ENCODE measurements at regions not wholly inside any gene's neighbourhood (a gene's known extent, or its start where the extent isn't known, plus 50 kb on each side); places are given as distances from the start of the nearest gene placed in this dataset.
"Not testable (repeated sequence)": the region's sequence is repeated elsewhere in the genome, so short reads cannot be mapped to it uniquely, and the experiment has no call there.

DNA sequence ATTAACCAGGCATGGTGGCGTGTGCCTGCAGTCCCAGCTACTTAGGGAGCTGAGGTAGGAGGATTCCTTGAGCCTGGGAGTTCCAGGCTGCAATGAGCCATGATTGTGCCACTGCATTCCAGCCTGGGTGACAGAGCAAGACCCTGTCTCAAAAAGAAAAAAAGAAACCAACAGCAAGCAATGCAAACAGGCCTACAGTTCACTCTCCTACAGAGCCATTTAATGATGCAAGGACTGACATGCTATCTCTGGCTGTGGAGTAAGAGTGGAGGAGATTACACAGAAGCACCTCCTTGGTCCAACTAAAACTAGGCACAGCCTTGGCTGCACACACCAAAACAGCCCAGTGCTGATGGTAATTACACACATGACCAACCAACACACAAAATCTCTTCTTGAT lies 127.5 kb upstream of the SOD1 start:
- DNase-seq (ENCODE audit: low spot score) = no peak

DNA sequence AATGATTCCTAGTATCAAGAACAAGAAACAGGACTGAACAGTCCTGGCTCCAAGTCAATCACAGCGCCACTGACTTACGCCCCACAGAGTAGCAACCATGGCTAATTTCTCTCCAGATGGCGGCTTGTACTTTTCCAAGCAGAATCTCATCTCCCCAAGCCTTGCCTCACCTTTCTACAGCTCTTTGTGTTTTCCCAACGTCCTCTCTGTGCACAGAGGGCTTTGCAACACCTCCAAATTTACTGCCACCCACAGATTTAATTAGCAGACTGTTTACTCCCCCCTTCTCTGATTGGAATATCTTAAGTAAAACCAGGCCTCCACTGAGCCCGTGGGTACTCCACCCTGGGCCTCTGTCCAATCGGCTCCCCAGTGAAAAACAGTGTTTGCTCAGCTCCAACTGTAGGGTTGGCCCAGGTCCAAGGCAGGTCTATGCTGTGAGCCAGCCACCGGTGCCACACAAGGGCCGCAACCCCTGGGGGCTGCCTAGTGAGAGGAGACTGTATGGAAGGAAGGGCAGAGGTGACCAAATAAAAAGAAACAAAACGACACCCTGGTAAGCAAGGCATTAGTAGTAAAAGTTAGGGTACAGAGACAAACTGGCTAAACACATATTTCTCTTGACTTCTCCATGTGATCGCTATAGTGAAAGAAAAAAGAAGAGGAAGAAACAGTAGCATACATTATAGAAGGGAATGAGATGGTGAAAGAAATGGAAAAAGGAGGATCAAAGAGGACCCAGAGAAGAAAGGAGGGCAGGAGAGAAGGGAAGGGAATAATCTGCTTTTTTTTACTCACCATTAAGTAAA lies 128.4 kb upstream of the SOD1 start:
- DNase-seq (ENCODE audit: low spot score) = no peak

DNA sequence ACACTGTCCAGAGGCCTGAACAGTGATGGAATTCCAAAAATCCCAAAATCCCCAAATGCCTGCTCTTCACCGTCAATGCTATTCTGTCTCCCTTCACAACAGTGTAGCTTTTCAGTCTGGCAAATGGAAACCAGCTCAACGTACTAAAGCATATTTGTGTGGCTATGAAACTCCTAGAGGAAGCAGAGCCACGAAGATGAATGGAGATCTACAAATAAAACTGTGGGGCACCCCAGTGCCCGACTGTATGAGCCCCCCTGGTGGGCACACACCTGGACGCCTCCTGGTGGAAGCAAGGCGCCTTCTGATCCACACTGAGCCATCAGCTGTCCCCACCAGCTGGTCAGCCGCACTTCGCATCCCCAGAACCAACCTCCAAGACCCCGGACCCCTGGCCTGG lies 129.1 kb upstream of the SOD1 start:
- DNase-seq (ENCODE audit: low spot score) = no peak

DNA sequence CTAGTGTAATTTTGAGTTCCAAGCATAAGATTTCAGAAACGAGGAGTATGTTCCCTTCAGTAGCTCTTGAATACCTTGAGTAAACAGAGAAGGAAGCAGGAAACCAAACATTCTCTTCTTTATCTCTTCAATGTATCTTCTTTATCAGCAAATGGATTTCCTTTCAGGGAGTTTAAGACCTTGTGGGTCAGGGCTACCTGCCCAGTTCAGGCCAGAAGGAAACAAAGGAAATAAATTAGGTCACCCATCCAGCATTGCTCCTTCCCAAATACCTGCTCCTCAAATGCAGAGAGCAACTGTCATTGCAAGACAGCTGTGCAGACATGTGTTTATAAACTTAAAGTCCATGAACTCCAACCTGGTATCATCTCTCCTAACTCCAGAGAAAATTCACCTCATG lies 130.1 kb upstream of the SOD1 start:
- DNase-seq (ENCODE audit: low spot score) = no peak

DNA sequence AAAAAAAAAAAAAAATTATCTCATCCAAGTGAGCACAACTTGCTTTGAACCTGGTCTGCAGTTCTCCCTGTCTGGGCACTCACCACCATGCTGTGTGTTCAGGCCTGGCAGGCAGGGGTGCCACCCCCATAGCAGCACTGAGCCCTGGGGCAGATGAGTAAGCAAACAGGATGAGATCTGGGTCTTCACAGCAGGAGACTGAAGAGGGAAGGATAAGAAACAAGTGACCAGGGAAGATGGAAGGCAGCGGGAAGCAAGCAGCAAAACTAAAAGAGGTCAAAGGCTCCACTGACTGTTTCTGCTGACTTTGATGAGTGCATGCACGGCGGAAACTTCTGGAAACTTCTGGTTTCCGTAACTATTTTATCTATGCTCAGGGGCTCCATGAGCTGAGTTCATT lies 133.5 kb upstream of the SOD1 start:
- no peak for DNase-seq (ENCODE audit: low spot score)

DNA sequence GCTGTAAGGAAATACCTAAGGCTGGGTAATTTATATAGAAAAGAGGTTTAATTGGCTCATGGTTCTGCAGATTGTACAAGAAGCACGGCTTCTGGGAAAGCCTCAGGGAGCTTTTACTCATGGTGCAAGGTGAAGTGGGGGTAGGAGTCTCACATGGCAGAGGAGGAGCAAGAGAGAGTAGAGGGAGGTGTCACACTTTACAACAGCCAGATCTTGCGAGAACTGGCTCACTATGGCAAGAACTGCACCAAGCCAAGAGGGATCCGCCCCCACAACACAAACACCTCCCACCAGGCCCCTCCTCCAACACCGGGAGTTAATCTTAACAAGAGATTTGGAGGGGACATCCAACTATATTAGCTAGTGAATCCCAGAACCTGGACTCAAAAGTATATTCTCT lies 135.4 kb upstream of the SOD1 start:
- no peak for DNase-seq (ENCODE audit: low spot score)

DNA sequence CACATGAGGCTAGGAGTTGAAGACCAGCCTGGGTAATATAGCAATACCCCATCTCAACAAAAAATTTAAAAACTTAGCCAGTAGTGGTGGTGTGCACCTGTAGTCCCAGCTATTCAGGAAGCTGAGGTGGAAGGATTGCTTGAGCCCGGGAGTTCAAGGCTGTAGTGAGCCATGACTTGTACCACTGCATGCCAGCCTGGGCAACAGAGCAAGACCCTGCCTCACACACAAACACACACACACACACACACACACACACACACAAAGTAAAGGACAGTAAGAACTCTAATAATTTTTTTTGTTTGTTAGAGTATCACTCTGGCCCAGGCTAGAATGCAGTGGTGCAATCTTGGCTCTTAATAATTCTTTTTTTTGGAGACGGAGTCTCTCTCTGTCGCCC lies 138.0 kb upstream of the SOD1 start:
- DNase-seq (ENCODE audit: low spot score) = no peak

DNA sequence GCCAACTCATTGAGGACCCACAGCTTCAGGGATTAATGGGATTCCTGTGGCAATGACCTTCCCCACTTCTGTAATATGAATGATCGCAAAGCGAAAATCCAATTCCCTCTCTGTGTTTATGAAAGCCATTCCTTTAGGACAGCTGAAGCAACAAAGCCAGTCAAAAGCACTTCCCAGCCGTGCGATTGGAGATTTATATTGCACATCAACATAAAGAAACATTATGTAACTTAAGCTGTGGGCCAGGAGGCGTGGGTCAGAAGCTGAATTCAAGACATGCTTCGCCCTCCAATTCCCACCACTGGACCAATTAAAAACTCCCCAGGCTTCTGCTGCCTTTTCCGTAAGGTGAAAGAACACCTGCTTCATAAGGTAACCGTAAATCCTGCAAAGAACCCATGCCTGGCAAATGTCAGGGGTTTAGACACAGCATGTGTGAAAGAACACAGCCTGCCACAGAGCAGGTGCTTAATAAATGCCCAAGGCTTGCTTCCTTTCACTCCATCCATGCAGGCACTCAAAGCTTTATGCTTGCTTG lies 138.9 kb upstream of the SOD1 start:
- DNase-seq (ENCODE audit: low spot score) = no peak

DNA sequence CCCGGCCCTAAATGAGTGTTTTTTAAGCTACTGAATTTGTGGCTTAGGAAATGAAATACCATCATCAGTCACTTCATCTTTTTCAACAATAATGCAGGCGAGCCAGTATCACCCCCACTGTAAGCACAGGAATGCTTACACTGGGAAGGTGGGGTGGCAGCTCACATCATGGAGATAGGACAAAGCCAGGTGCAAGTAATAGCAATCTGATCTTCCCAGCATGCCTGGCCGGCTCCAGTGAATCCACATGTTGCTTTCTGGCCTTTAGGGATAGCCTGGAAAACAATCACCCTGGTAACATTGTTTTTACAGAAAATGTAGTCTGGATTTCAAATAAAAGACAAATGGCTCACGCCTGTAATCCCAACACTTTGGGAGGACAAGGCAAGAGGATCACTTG lies 140.9 kb upstream of the SOD1 start:
- no peak for DNase-seq (ENCODE audit: low spot score)

DNA sequence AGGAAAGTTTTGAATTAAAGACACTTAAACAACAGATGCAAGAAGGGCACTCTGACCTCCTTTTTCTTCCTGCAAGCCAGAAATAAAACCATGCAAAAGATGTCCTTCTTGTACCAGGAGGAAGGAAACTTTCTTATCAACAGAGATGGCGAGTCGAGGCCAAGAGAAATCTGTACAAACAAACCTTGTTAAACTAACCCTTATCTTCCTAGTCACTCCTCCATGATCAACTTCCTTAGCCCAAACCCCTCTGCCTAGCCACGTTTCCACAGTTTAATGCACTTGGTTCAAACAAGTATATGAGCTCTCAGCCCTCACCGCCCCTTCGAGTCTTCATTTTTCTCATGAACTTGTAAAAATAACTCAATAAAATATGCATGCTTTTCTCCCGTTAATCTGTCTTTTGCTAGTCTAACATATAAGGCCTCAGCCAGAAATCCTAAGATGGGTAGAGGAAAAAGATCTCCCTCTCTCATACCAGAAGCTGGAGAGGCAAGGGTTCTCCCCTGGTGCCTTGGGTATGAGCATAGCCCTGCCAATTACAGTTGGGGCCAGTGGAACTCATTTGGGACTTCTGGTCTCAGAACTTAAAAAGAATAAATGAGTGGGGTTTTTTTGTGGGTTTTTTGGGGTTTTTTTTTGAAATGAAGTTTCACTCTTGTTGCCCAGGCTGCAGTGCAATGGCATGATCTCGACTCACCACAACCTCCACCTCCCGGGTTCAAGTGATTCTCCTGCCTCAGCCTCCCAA lies 141.7 kb upstream of the SOD1 start:
- no peak for DNase-seq (ENCODE audit: low spot score)

DNA sequence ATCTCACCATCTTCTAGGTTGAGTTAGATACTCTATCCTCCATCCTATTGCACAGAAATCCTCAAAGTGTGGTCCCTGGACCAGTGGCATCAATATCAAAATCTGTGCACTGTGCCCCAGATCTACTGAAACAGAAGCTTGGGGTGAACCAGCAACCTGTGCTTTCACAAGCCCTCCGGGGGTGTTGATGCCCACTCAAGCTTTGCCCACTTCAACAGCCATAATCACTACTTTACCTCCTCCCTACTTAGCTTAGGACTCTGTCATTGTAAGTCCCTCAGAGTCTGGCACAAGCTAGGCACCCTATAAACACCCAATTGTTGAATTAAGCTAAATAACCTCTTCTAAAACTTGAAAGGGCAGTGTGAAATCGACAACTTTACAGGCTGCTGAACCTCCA lies 144.2 kb upstream of the SOD1 start:
- DNase-seq (ENCODE audit: low spot score) = no peak

DNA sequence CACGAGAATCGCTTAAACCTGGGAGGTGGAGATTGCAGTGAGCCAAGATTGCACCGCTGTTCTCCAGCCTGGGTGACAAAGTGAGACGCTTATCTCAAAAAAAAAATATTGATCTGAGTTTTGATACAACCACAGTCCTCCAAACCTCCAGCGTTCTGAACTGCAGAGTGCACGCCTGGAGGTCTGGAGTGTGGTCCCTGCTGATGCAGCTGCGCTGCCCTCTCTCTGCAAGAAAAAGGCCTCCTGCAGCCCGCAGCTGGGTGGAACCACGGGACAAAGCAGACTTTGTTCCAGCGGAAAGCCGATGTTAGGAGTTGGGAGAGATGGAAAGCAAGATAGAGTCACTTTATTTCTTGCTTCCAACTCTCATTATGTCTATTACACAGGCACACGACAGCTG lies 144.9 kb upstream of the SOD1 start:
- peak; percentile 10 for DNase-seq (ENCODE audit: low spot score)

DNA sequence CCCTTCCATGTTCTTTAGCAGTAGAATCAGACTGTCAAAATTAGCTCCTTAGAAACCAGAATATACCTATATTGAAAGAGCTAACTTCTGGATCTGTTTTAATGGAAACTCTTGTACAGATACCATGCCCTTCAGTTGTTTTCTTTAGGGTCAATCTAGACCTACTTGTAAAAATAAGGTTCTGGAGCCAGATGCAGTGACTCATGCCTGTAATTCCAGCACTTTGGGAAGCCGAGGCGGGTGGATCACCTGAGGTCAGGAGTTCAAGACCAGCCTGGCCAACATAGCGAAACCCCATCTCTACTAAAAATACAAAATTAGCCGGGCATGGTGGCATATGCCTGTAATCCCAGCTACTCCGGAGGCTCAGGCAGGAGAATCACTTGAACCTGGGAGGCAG lies 146.0 kb upstream of the SOD1 start:
- DNase-seq (ENCODE audit: low spot score) = not testable (repeated sequence)

DNA sequence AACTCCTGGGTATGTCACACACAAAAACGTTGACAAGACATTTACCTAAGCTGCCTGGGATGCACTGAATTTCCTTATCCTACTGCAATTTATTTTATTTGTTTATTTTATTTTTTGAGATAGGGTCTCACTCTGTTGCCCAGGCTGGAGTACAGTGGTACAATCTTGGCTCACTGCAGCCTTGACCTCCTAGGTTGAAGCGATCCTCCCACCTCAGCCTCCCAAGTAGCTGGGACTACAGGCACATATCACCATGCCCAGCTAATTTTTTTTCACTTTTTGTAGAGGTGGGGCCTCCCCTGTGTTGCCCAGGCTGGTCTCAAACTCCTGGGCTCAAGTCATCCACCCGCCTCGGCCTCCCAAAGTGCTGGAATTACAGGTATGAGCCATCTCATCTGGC lies 147.5 kb upstream of the SOD1 start:
- DNase-seq (ENCODE audit: low spot score) = not testable (repeated sequence)

DNA sequence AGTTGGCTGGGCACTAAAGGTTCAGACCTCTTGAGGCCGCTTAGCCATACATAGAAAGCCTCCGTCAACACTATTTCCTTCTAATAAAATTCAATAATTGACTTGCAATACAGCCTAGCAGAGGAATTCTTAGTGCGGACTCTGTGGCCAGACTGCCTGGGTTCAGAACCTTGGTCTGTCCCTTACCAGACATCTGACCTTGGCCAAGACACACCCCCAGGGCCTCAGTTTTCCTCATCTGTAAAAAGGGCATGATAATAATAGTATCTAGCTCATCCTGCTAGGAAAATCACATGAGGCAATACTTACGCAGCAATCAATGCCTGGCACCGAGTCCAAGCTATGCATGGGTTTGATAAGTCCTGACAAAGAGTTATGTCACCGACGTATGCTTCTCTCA lies 148.2 kb upstream of the SOD1 start:
- DNase-seq (ENCODE audit: low spot score) = no peak

DNA sequence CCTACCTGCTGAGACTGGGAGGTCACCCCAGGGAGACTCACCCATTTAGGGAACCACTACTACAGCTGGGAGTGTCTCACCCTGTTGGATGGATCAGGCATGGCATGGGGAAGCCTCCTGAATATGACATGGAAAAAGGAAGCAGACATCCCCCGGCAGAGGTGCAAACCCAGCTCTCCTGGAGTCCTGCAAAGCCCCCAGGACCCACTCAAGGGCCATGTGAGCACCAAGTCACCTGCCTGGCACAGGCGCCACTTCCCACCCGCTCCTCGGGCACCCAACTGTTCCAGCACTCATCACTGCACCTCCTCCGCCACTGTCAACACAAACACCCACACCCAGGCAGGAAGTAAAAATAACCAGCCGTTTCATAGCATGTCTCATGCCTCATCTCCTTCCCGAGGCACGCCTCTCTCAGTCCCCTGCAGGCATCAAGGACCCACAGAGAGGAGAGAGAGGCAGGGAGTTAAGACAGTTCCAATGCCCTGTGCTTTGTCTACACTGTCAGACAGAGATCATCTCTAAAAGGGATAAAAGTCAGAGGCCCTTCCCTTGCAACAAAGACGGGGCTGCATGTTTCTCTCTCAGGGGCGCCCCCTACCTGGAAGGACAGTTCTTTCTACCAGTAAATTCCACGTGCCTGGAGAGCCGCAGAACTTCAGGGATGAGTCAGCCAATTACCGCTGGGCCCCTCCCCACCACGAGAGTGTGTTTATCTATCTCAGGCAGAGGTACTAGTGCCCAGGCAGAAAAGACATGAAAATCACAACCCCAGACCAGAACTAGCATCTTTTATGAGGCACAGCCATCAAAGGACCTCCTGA lies 150.1 kb upstream of the SOD1 start:
- DNase-seq (ENCODE audit: low spot score) = peak; percentile 20

DNA sequence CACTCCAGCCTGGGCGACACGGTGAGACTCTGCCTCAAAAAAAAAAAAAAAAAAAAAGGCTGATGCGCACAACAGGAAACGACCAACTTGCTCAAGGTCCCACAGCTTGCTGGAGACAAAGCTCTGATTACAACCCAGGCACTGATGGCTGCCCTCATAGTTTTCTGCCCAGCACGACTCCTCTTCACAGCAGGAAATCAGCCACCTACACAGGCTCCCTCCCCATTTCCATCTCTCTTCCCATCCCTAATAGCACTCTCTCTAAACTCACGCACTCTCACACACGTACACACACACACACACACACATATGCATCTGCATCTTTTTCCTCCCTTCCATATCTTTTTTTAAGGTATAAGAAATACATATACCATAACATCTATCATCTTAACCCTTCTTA lies 153.5 kb upstream of the SOD1 start:
- no peak for DNase-seq (ENCODE audit: low spot score)

DNA sequence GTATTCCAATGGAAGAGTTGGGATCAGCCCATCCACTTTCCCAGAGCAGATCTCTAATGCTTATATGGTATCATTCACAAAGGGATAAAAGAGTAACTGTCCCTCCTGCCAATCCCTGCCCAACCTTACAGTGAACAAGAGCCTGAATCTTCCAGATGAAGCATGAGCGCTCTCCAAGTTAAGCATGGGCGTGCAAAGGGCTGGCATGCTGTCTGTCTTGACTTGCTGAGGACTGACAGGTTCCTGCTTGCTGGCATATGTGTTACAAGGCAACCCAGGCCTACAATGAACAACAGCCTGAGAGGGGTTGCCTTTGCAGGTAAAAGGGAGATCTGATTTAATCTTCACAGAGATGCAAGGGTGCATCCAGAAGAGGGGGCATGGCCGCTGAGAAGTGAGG lies 155.6 kb upstream of the SOD1 start:
- no peak for DNase-seq (ENCODE audit: low spot score)

DNA sequence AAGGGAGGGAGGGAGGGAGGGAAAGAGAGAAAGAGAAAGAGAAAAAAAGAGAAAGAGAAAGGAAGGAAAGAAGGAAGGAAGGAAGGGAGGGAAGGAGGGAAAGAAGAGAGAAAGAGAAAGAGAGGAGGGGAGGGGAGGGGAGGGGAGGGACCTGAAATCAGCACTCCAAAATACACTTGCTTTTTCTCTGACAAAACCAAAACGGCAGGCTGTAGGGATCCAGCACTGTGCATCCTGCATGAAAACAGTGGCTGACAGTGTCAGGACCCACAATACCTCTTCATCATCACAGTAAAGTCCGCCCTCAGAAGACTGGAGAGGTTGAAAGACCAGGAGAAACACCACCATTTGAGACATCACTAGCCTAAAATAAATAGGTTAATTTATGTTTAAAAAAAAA lies 156.0 kb upstream of the SOD1 start:
- no peak for DNase-seq (ENCODE audit: low spot score)

DNA sequence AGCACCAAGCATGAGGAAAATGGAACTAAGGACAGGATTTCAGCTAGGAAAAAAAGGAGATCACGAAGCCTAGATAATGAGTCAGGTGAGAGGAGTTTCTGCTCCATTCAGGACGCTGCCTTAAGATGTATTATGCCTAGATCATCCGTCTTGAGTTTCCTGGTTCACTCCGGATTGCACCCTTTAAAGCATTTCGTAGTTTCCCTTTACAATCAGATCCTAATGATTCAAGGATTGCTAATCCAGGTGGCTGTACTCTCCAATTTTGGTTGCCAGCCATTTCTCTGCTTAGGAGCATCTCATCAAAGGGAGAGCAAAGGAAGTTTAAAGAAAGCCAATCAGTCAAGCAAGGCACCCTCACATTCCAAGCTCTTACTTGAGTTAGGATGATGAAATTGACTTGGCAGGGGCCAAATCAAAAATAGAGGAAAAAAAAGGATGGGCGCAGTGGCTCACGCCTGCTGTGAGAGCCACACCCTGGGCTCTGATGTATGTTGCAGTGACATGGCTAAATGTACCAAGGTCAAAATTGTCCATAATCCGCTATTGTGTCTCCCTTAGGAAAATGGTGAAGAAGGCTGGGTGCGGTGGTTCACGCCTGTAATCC lies 156.9 kb upstream of the SOD1 start:
- no peak for DNase-seq (ENCODE audit: low spot score)

DNA sequence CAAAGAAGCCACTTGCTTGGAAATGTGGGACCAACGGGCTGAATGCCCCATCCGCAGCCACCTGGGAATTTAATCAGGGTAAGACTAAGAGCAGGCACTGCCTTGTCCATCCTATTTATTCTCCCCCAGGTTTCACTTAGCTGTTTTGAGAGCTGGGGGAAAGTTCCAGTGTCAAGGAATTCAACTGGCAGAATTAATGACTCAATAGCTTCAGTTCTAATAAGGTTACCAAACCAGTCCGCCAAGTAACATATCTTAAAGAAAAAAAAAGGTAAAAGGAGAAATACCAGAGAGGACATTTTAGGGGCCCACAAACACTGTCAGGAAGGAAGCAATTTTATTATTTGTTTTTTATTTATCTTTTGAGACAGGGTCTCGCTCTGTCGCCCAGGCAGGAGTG lies 157.6 kb upstream of the SOD1 start:
- DNase-seq (ENCODE audit: low spot score) = no peak

DNA sequence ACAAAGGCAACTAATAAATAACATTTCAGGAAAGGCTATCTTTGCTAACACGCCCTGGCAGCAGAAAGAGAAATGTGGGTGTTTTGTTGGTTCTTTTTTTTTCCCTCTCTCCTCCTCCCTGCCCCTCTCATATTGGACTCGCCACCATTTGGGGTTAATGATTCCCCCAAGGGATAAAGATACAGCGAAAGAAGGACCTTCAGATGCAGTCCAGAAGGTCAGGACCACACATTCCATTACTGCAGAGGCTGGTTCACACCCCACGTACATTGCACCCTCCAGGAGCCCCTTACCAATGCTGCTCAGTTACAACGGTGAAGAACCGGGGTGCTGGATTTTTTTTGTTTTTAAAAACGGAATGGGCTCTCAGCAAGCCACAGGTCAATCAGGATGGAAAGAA lies 156.9 kb upstream of the TIAM1 start:
- no peak for DNase-seq (ENCODE audit: low spot score)
